ENCODE measurements at regions not wholly inside any gene's neighbourhood (a gene's known extent, or its start where the extent isn't known, plus 50 kb on each side); places are given as distances from the start of the nearest gene placed in this dataset.

GRCh38 chr2:221133941-221134340 lies 438.2 kb downstream of the EPHA4 start:
- POLR2A ChIA-PET, result no interaction called here
- no peak for DNase-seq (ENCODE audit: extremely low spot score)
- TF ChIP-seq CTCF (IDR thresholded peaks at IDR 0.05; ENCODE audit: control extremely low read depth, extremely low read depth, low read depth, missing control alignments), result no peak
- CTCF ChIA-PET, result no interaction called here

- POLR2A ChIA-PET, result no interaction called here
- DNase-seq (ENCODE audit: extremely low spot score), result no peak
- CTCF ChIA-PET, result no interaction called here
- TF ChIP-seq CTCF (IDR thresholded peaks at IDR 0.05; ENCODE audit: control extremely low read depth, extremely low read depth, low read depth, missing control alignments), result no peak
These were observed 437.4 kb downstream of the EPHA4 start for GRCh38 chr2:221134718-221135117.

- ChIA-PET CTCF (interaction anchor here (1.1 kb wide), 1 partner anchor 11 kb away, joined by 5 read pairs; no protein-coding TSS in a partner anchor), POLR2A (no interaction called here)
- DNase-seq (ENCODE audit: extremely low spot score), result no peak
These were observed 436.4 kb downstream of the EPHA4 start for GRCh38 chr2:221135699-221136098.

GRCh38 chr2:221137385-221137784 lies 434.7 kb downstream of the EPHA4 start:
- DNase-seq (ENCODE audit: extremely low spot score), result no peak
- no peak for TF ChIP-seq CTCF (IDR thresholded peaks at IDR 0.05; ENCODE audit: control extremely low read depth, extremely low read depth, low read depth, missing control alignments)
- ChIA-PET POLR2A (no interaction called here), CTCF (interaction anchor here (0.8 to 1.2 kb wide), 2 partner anchors 8 to 15 kb away, joined by 3 to 4 read pairs; no protein-coding TSS in a partner anchor)

More at GRCh38 chr2:221135699-221136098, 436.4 kb downstream of the EPHA4 start:
- TF ChIP-seq CTCF (IDR thresholded peaks at IDR 0.05; ENCODE audit: control extremely low read depth, extremely low read depth, low read depth, missing control alignments), result no peak

- no peak for DNase-seq (ENCODE audit: extremely low spot score)
- CTCF ChIA-PET, result no interaction called here
- TF ChIP-seq CTCF (IDR thresholded peaks at IDR 0.05; ENCODE audit: control extremely low read depth, extremely low read depth, low read depth, missing control alignments), result no peak
- POLR2A ChIA-PET, result no interaction called here
These were observed 429.8 kb downstream of the EPHA4 start for GRCh38 chr2:221142341-221142740.

- ChIA-PET CTCF (no interaction called here), POLR2A (no interaction called here)
- DNase-seq (ENCODE audit: extremely low spot score), result no peak
- no peak for TF ChIP-seq CTCF (IDR thresholded peaks at IDR 0.05; ENCODE audit: control extremely low read depth, extremely low read depth, low read depth, missing control alignments)
These were observed 428.9 kb downstream of the EPHA4 start for GRCh38 chr2:221143231-221143630.

GRCh38 chr2:221144909-221145308 lies 427.2 kb downstream of the EPHA4 start:
- DNase-seq (ENCODE audit: extremely low spot score), result no peak
- ChIA-PET CTCF (no interaction called here), POLR2A (no interaction called here)
- no peak for TF ChIP-seq CTCF (IDR thresholded peaks at IDR 0.05; ENCODE audit: control extremely low read depth, extremely low read depth, low read depth, missing control alignments)

Data from GM10248 (cell line).